HEK293 (cell line): ENCODE measurements at regions not wholly inside any gene's neighbourhood (a gene's known extent, or its start where the extent isn't known, plus 50 kb on each side); places are given as distances from the start of the nearest gene placed in this dataset.

Experiments
- EGR2 ChIP-seq: fragments of 450-650 bp; formaldehyde crosslinking; IDR thresholded peaks from 2 replicates; pipeline ENCODE4 v1.5.1; 2016; ENCODE audit warnings: low read depth, missing biosample characterization, missing genetic modification characterization
- GLIS2 ChIP-seq: fragments of 450-650 bp; formaldehyde crosslinking; IDR thresholded peaks from 2 replicates; pipeline ENCODE4 v1.5.1; 2016; ENCODE audit warnings: missing biosample characterization, missing genetic modification characterization
- KLF7 ChIP-seq: fragments of 450-650 bp; formaldehyde crosslinking; IDR thresholded peaks from 2 replicates; pipeline ENCODE4 v1.5.1; 2016; ENCODE audit warnings: missing biosample characterization, missing genetic modification characterization, borderline replicate concordance
- SP2 ChIP-seq: fragments of 450-650 bp; formaldehyde crosslinking; IDR thresholded peaks from 2 replicates; pipeline ENCODE4 v1.5.1; 2016; ENCODE audit warnings: missing biosample characterization, missing genetic modification characterization
- ZBTB17 ChIP-seq: fragments of 450-650 bp; formaldehyde crosslinking; IDR thresholded peaks from 2 replicates; pipeline ENCODE4 v1.5.1; 2016; ENCODE audit warnings: missing biosample characterization, missing genetic modification characterization
- ZNF112 ChIP-seq: fragments of 450-650 bp; formaldehyde crosslinking; IDR thresholded peaks from 2 replicates; pipeline ENCODE4 v1.5.0; 2017; ENCODE audit warnings: missing biosample characterization, missing genetic modification characterization
- ZNF121 ChIP-seq: fragments of 450-650 bp; formaldehyde crosslinking; IDR thresholded peaks from 2 replicates; pipeline ENCODE4 v1.5.1; 2016; ENCODE audit warnings: missing biosample characterization, missing genetic modification characterization
- ZNF138 ChIP-seq: fragments of 450-650 bp; formaldehyde crosslinking; IDR thresholded peaks from 2 replicates; pipeline ENCODE4 v1.5.1; 2016; ENCODE audit warnings: missing biosample characterization, missing genetic modification characterization, borderline replicate concordance
- ZNF155 ChIP-seq: fragments of 450-650 bp; formaldehyde crosslinking; IDR thresholded peaks from 2 replicates; pipeline ENCODE4 v1.5.1; 2016; ENCODE audit warnings: missing biosample characterization, missing genetic modification characterization
- ZNF354C ChIP-seq: fragments of 450-650 bp; formaldehyde crosslinking; IDR thresholded peaks from 2 replicates; pipeline ENCODE4 v1.5.1; 2016; ENCODE audit warnings: missing biosample characterization, missing genetic modification characterization, low read depth, borderline replicate concordance
- ZNF366 ChIP-seq: fragments of 450-650 bp; formaldehyde crosslinking; conservative IDR thresholded peaks from 2 replicates; pipeline ENCODE4 v1.5.1; 2016; ENCODE audit warnings: missing biosample characterization, missing genetic modification characterization
- ZNF398 ChIP-seq: fragments of 450-650 bp; formaldehyde crosslinking; IDR thresholded peaks from 2 replicates; pipeline ENCODE4 v1.5.1; 2017; ENCODE audit warnings: missing biosample characterization, missing genetic modification characterization
- ZNF48 ChIP-seq: fragments of 450-650 bp; formaldehyde crosslinking; IDR thresholded peaks from 2 replicates; pipeline ENCODE4 v1.5.1; 2016; ENCODE audit warnings: missing biosample characterization, missing genetic modification characterization
- ZNF513 ChIP-seq: fragments of 450-650 bp; IDR thresholded peaks from 2 replicates; pipeline ENCODE4 v1.5.1; 2018; ENCODE audit warnings: missing biosample characterization, missing genetic modification characterization
- ZNF514 ChIP-seq: fragments of 450-650 bp; formaldehyde crosslinking; IDR thresholded peaks from 2 replicates; pipeline ENCODE4 v1.5.1; 2016; ENCODE audit warnings: missing biosample characterization, missing genetic modification characterization
- ZNF544 ChIP-seq: fragments of 450-650 bp; formaldehyde crosslinking; IDR thresholded peaks from 2 replicates; pipeline ENCODE4 v1.5.0; 2017; ENCODE audit warnings: missing biosample characterization, missing genetic modification characterization
- ZNF548 ChIP-seq: fragments of 450-650 bp; formaldehyde crosslinking; IDR thresholded peaks from 2 replicates; pipeline ENCODE4 v1.5.1; 2016; ENCODE audit warnings: missing biosample characterization, missing genetic modification characterization
- ZNF549 ChIP-seq: fragments of 450-650 bp; IDR thresholded peaks from 2 replicates; pipeline ENCODE4 v1.5.1; 2018; ENCODE audit warnings: missing biosample characterization, missing genetic modification characterization, mild to moderate bottlenecking, inconsistent platforms, moderate library complexity
- ZNF561 ChIP-seq: fragments of 450-650 bp; IDR thresholded peaks from 2 replicates; pipeline ENCODE4 v1.5.1; 2018; ENCODE audit warnings: missing biosample characterization, missing genetic modification characterization, borderline replicate concordance
- ZNF654 ChIP-seq: fragments of 450-650 bp; formaldehyde crosslinking; IDR thresholded peaks from 2 replicates; pipeline ENCODE4 v1.5.1; 2016; ENCODE audit warnings: low read depth, missing biosample characterization, missing genetic modification characterization
- ZNF658 ChIP-seq: fragments of 450-650 bp; formaldehyde crosslinking; IDR thresholded peaks from 2 replicates; pipeline ENCODE4; 2016; ENCODE audit warnings: missing biosample characterization, missing genetic modification characterization
- ZNF664 ChIP-seq: fragments of 450-650 bp; formaldehyde crosslinking; IDR thresholded peaks from 2 replicates; pipeline ENCODE4 v1.5.1; 2016; ENCODE audit warnings: missing biosample characterization, missing genetic modification characterization
- ZNF747 ChIP-seq: fragments of 450-650 bp; formaldehyde crosslinking; IDR thresholded peaks from 2 replicates; pipeline ENCODE4 v1.5.1; 2016; ENCODE audit warnings: missing biosample characterization, missing genetic modification characterization
- ZNF785 ChIP-seq: fragments of 450-650 bp; formaldehyde crosslinking; IDR thresholded peaks from 2 replicates; pipeline ENCODE4 v1.5.1; 2016; ENCODE audit warnings: missing biosample characterization, missing genetic modification characterization
- ZNF843 ChIP-seq: fragments of 450-650 bp; formaldehyde crosslinking; IDR thresholded peaks from 2 replicates; pipeline ENCODE4 v1.5.1; 2016; ENCODE audit warnings: missing biosample characterization, missing genetic modification characterization
- TF ChIP-seq, protein P1 (sequence below): fragments of 450-650 bp; formaldehyde crosslinking; IDR thresholded peaks from 2 replicates; pipeline ENCODE4 v1.5.1; 2016; ENCODE audit warnings: missing biosample characterization, missing genetic modification characterization

GRCh38 chr5:88140856-88141752 lies 127.5 kb downstream of the TMEM161B start (continued):
- TF ChIP-seq ZBTB17 (peak; percentile 84), ZNF544 (tag by site-specific recombination) (no peak), ZNF48 (tag by site-specific recombination) (no peak), ZNF658 (no peak), ZNF155 (no peak), ZNF785 (tag by site-specific recombination) (no peak), ZNF138 (tag by site-specific recombination) (no peak), ZNF549 (tag by site-specific recombination) (no peak), ZNF354C (tag by site-specific recombination) (no peak), ZNF514 (tag by site-specific recombination) (no peak), ZNF843 (tag by site-specific recombination) (no peak), ZNF513 (tag by site-specific recombination) (no peak; the same call in 1 of the 2 replicates), SP2 (tag by site-specific recombination) (peak; percentile 82), ZNF548 (tag by site-specific recombination) (peak; percentile 83; the same call in 1 of the 2 replicates), ZNF121 (tag by site-specific recombination) (no peak), GLIS2 (tag by site-specific recombination) (0 out of 2 replicates have a peak, but pooled peaks have one; percentile 3), ZNF398 (tag by site-specific recombination) (peak; percentile 88), ZNF112 (no peak), ZNF561 (tag by site-specific recombination) (peak; percentile 52; the same call in 1 of the 2 replicates), KLF7 (tag by site-specific recombination) (0 out of 2 replicates have a peak, but pooled peaks have one; percentile 45), ZNF747 (tag by site-specific recombination) (no peak), EGR2 (peak; percentile 75), ZNF366 (tag by site-specific recombination) (peak; percentile 95), ZNF664 (tag by site-specific recombination) (no peak), ZNF654 (tag by site-specific recombination) (peak; percentile 8; the same call in 1 of the 2 replicates)
- TF ChIP-seq, protein P1, sequence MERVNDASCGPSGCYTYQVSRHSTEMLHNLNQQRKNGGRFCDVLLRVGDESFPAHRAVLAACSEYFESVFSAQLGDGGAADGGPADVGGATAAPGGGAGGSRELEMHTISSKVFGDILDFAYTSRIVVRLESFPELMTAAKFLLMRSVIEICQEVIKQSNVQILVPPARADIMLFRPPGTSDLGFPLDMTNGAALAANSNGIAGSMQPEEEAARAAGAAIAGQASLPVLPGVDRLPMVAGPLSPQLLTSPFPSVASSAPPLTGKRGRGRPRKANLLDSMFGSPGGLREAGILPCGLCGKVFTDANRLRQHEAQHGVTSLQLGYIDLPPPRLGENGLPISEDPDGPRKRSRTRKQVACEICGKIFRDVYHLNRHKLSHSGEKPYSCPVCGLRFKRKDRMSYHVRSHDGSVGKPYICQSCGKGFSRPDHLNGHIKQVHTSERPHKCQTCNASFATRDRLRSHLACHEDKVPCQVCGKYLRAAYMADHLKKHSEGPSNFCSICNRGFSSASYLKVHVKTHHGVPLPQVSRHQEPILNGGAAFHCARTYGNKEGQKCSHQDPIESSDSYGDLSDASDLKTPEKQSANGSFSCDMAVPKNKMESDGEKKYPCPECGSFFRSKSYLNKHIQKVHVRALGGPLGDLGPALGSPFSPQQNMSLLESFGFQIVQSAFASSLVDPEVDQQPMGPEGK (tag by site-specific recombination): peak; percentile 85
